Neural cell (in vitro differentiated cells): ENCODE measurements at regions not wholly inside any gene's neighbourhood (a gene's known extent, or its start where the extent isn't known, plus 50 kb on each side); places are given as distances from the start of the nearest gene placed in this dataset.
"Not testable (repeated sequence)": the region's sequence is repeated elsewhere in the genome, so short reads cannot be mapped to it uniquely, and the experiment has no call there.

Source experiments
- CTCF ChIP-seq: fragments of 450-650 bp; IDR thresholded peaks from 2 replicates; pipeline ENCODE4 v1.5.1; 2014; ENCODE audit warnings: antibody characterized with exemption, mild to moderate bottlenecking, moderate library complexity; ENCODE audit not compliant: poor library complexity, severe bottlenecking
- EP300 ChIP-seq: fragments of 450-650 bp; conservative IDR thresholded peaks from 2 replicates; pipeline ENCODE4 v1.6.1; 2014; ENCODE audit warnings: antibody characterized with exemption, mild to moderate bottlenecking, moderate library complexity; ENCODE audit not compliant: poor library complexity, severe bottlenecking
- EZH2 ChIP-seq: fragments of 200-600, 300-800 bp; shearing (Covaris generic), sonication (generic); IDR thresholded peaks from 2 replicates; pipeline ENCODE4 v1.6.1; 2014; ENCODE audit warnings: antibody characterized with exemption, low read length, borderline replicate concordance, mild to moderate bottlenecking; ENCODE audit not compliant: insufficient read depth, poor library complexity, severe bottlenecking
- POLR2AphosphoS5 ChIP-seq: IDR thresholded peaks from 2 replicates; pipeline ENCODE4 v1.6.1; 2012
- RAD21 ChIP-seq: fragments of 450-650 bp; conservative IDR thresholded peaks from 2 replicates; pipeline ENCODE4 v1.6.1; 2014; ENCODE audit warnings: antibody characterized with exemption, mild to moderate bottlenecking, moderate library complexity

GRCh38 chr1:157294387-157295145, 156.4 kb upstream of the ETV3 start:
- TF ChIP-seq CTCF, EP300, RAD21, EZH2, POLR2AphosphoS5: not testable (repeated sequence)
